GM12892 (cell line): ENCODE measurements at regions not wholly inside any gene's neighbourhood (a gene's known extent, or its start where the extent isn't known, plus 50 kb on each side); places are given as distances from the start of the nearest gene placed in this dataset.

Source experiments
- POLR2A ChIP-seq: IDR thresholded peaks from 2 replicates; pipeline ENCODE4 v1.6.1; 2011; ENCODE audit warnings: low read depth, low read length, control low read depth
- TAF1 ChIP-seq: IDR thresholded peaks from 2 replicates; pipeline ENCODE4 v1.6.1; 2011; ENCODE audit warnings: low read depth, mild to moderate bottlenecking, control low read depth, low read length, borderline replicate concordance

GRCh38 chr12:125454291-125454690 lies 389.1 kb downstream of the AACS start:
- TF ChIP-seq POLR2A (no peak), TAF1 (no peak)
